ENCODE measurements at regions not wholly inside any gene's neighbourhood (a gene's known extent, or its start where the extent isn't known, plus 50 kb on each side); places are given as distances from the start of the nearest gene placed in this dataset.

DNA sequence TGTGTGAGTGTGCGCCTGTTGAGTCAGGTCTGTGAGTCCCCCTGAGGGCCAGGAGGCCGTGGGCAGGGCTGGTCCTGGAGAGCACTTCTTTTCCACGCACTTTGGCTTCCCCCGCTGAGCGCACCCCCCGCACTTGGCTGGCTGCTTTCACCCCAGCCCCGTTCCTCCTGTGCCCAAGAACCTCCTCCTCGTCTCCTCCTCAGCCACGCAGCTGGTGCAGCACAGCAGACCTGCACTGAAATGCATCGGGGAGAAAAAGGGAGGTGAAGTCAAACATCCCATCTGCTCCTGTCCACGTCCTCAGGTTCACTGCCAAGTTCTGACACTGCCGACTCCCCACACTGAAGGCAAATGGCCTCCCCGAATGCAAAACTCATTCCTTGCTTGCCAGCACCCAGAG is 362.7 kb upstream of the SFSWAP start:
- TF ChIP-seq, protein P1, sequence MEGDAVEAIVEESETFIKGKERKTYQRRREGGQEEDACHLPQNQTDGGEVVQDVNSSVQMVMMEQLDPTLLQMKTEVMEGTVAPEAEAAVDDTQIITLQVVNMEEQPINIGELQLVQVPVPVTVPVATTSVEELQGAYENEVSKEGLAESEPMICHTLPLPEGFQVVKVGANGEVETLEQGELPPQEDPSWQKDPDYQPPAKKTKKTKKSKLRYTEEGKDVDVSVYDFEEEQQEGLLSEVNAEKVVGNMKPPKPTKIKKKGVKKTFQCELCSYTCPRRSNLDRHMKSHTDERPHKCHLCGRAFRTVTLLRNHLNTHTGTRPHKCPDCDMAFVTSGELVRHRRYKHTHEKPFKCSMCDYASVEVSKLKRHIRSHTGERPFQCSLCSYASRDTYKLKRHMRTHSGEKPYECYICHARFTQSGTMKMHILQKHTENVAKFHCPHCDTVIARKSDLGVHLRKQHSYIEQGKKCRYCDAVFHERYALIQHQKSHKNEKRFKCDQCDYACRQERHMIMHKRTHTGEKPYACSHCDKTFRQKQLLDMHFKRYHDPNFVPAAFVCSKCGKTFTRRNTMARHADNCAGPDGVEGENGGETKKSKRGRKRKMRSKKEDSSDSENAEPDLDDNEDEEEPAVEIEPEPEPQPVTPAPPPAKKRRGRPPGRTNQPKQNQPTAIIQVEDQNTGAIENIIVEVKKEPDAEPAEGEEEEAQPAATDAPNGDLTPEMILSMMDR (conservative IDR thresholded peaks at IDR 0.05), result no peak
- no peak for TF ChIP-seq ZFX (IDR thresholded peaks at IDR 0.05)
- no peak overlapping the region for H3K27ac ChIP-seq

DNA sequence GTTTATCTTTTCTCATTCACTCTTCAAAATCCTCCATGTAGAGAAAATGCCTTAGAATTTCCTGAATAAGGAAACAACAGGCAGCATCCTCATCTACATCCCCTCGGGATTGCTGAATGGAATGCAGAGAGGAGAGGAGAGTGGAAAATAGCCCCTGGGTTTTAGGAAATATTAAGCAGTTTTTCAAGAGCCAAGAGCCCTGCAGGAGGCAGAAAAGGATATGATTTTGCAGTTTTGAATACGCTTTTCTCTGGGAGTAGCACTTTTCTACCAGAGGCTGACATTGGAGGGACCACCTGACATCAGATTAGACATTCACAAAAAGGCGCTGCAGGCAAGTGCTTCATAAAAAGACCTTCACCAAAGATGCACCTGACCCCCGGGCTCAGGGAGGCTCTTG is 362.2 kb upstream of the SFSWAP start:
- TF ChIP-seq, protein P1 (conservative IDR thresholded peaks at IDR 0.05), result no peak
- TF ChIP-seq ZFX (IDR thresholded peaks at IDR 0.05), result no peak

DNA sequence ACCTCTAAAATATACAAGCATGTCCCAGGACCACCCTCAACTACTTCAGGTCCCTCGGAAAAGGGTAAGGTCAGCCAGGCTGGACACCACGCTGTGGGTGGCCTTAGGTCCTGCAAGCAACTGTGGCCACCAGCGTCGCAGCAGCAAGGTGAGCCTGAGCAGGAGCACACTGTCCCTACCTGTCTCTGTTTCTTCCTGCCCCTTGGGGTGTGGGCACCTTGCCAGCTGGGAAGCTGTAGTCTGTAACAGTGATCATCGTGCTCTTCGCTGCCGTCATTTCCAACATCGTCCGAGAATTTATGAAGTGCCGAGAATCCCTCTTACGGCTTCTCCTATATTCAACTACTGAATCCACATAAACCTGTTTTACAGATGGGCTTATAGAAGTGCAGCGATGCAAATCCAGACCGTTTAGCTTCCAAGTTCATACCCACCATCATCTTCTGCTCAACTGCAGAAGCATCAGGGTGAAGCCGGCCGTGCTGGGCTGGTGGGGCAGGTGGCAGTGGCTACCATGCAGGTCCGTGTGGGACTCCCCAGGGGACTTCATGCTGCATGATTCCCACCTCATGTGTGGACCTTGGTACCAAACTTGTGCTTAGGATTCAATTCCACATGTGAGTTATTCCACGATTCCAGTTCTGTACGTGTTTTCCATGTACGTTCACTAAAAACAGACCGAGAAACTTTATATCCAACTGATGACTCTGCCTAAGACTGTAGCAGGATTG is 361.3 kb upstream of the SFSWAP start:
- H3K27ac ChIP-seq, result no peak overlapping the region

More for the DNA sequence above, 362.2 kb upstream of the SFSWAP start:
- no peak overlapping the region for H3K27ac ChIP-seq

DNA sequence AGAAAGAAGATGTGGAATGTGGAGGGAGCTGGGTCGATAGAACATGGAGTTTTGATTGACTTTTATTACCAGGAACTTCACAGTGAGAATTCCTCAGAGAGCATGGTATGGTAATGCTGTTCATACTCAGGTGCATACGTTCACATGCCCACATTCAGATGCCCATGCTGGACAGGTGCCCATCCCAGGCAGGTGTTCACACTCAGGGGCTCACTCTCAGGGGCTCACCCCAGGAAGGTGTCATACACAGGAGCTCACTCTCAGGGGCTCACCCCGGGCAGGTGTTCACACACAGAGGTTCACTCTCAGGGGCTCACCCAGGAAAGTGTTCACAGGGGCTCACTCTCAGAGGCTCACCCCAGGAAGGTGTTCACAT is 360.0 kb upstream of the SFSWAP start:
- no peak overlapping the region for H3K27ac ChIP-seq

More for the DNA sequence above, 361.3 kb upstream of the SFSWAP start:
- TF ChIP-seq ZFX (IDR thresholded peaks at IDR 0.05), result no peak
- TF ChIP-seq, protein P1 (conservative IDR thresholded peaks at IDR 0.05), result no peak

DNA sequence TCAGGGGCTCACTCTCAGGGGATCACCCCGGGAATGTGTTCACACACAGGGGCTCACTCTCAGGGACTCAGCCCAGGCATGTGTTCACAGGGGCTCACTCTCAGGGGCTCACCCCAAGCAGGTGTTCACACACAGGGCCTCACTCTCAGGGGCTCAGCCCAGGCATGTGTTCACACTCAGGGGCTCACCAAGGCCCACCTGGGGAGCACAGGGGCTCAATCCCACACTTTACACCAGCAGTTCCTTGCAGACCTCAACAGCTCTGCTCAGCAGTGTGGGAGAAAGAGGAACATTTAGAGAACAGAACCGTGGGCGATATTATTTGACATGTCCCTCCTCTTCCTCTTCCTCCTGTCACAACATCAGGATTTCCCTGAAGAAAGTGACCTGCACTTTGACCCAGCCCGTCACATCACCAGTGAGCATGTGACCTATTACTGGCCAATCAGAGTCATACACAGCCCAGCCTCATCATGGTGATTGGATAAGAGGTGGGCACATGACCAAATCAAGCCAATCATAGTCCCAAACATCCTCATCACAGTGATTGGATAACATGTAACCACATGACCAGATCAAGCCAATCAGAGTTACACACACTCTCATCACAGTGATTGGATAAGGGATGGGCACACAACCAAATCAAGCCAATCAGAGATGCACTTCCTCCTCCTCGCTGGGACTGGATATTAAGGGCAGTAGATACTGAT is 359.4 kb upstream of the SFSWAP start:
- TF ChIP-seq, protein P1 (conservative IDR thresholded peaks at IDR 0.05), result no peak
- TF ChIP-seq ZFX (IDR thresholded peaks at IDR 0.05), result no peak
- H3K27ac ChIP-seq, result no peak overlapping the region

More for the DNA sequence above, 360.0 kb upstream of the SFSWAP start:
- TF ChIP-seq, protein P1 (conservative IDR thresholded peaks at IDR 0.05), result no peak
- no peak for TF ChIP-seq ZFX (IDR thresholded peaks at IDR 0.05)

DNA sequence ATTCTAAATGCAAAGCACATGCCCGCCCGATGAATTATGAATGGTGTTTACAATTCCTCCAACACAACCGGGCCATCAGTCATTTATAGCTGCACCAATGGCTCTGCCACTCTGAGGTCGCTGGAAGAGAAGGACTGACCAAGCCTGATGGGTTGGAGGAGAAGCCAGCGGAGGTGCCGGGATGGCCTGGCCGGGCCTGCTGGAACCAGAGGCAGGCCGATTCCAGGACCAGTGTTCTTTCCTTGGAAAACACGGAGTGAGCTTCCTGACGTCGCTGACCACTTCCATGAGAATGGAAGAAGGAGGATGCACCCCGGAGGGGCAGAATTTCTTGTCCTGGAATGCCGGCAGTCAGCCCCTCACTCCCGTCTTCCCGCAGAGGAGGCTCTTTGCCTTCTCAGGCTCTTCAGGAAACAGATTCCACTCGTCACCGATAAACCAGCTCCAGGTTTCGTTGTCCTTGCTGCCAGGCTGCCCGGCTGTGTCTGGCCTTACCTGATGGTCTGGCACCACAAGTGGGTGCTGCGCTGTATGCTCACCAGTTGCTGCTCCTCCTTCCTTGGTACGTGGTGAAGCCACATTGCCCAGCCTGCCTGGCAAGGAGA is 358.5 kb upstream of the SFSWAP start:
- no peak overlapping the region for H3K27ac ChIP-seq
- TF ChIP-seq ZFX (IDR thresholded peaks at IDR 0.05), result no peak
- TF ChIP-seq, protein P1 (conservative IDR thresholded peaks at IDR 0.05), result no peak

DNA sequence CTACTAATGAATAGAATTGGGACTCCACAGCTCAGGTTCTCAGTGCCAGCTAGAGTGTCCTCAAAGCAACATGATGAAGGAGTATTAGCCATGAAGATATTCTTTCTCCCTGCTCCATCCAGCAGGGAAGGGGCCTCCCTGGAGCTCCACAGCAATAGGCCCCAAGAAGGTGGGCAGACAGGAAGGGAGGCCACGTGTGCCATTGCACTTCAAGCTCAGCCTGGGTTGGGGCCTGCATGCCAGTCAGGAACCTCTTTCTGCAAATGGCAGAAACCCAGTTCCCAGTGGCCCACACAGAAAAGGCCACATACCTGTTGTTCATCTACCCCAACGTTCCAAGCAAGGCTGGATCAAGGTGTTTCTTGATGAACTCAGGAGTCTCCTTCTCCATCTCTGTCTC is 357.5 kb upstream of the SFSWAP start:
- no peak overlapping the region for H3K27ac ChIP-seq
- TF ChIP-seq, protein P1 (conservative IDR thresholded peaks at IDR 0.05), result no peak
- no peak for TF ChIP-seq ZFX (IDR thresholded peaks at IDR 0.05)
